ENCODE measurements at regions not wholly inside any gene's neighbourhood (a gene's known extent, or its start where the extent isn't known, plus 50 kb on each side); places are given as distances from the start of the nearest gene placed in this dataset.
"Not testable (repeated sequence)": the region's sequence is repeated elsewhere in the genome, so short reads cannot be mapped to it uniquely, and the experiment has no call there.

- no peak overlapping the region for H3K4me3 ChIP-seq (replicated peaks; ENCODE audit: low read depth, low read length)
- TF ChIP-seq CTCF (IDR thresholded peaks at IDR 0.05; ENCODE audit: insufficient read depth, low read length, poor library complexity, severe bottlenecking): no peak
- no peaks in the 10 kb centered on the region for H3K36me3 ChIP-seq (ENCODE audit: control insufficient read depth, insufficient read depth, low read length)
- DNase-seq (ENCODE audit: extremely low read depth, insufficient read length): no peak
- H3K27me3 ChIP-seq (replicated peaks; ENCODE audit: control insufficient read depth, insufficient read depth, low read length): no peaks in the 10 kb centered on the region
Observed at GRCh38 chr4:18109676-18110075, 88.1 kb upstream of the LCORL start.

GRCh38 chr4:18107848-18108528 is 86.4 kb upstream of the LCORL start:
- H3K27me3 ChIP-seq (replicated peaks; ENCODE audit: control insufficient read depth, insufficient read depth, low read length); DNase-seq (ENCODE audit: extremely low read depth, insufficient read length); H3K36me3 ChIP-seq (ENCODE audit: control insufficient read depth, insufficient read depth, low read length); H3K4me3 ChIP-seq (replicated peaks; ENCODE audit: low read depth, low read length): not testable (repeated sequence)

GRCh38 chr4:18106620-18107019 is 85.1 kb upstream of the LCORL start:
- no peak for DNase-seq (ENCODE audit: extremely low read depth, insufficient read length)
- H3K36me3 ChIP-seq (ENCODE audit: control insufficient read depth, insufficient read depth, low read length): no peaks in the 10 kb centered on the region
- TF ChIP-seq CTCF (IDR thresholded peaks at IDR 0.05; ENCODE audit: insufficient read depth, low read length, poor library complexity, severe bottlenecking): no peak
- H3K27me3 ChIP-seq (replicated peaks; ENCODE audit: control insufficient read depth, insufficient read depth, low read length): no peaks in the 10 kb centered on the region
- no peak overlapping the region for H3K4me3 ChIP-seq (replicated peaks; ENCODE audit: low read depth, low read length)

GRCh38 chr4:18105030-18106011 is 83.8 kb upstream of the LCORL start:
- Histone ChIP-seq H3K27me3 (replicated peaks; ENCODE audit: control insufficient read depth, insufficient read depth, low read length) (no peaks in the 10 kb centered on the region), H3K4me3 (replicated peaks; ENCODE audit: low read depth, low read length) (no peak overlapping the region), H3K36me3 (ENCODE audit: control insufficient read depth, insufficient read depth, low read length) (no peaks in the 10 kb centered on the region)
- TF ChIP-seq CTCF (IDR thresholded peaks at IDR 0.05; ENCODE audit: insufficient read depth, low read length, poor library complexity, severe bottlenecking): no peak
- peak; percentile 1 for DNase-seq (ENCODE audit: extremely low read depth, insufficient read length)

GRCh38 chr4:18103876-18104605 is 82.5 kb upstream of the LCORL start:
- DNase-seq (ENCODE audit: extremely low read depth, insufficient read length): no peak
- TF ChIP-seq CTCF (IDR thresholded peaks at IDR 0.05; ENCODE audit: insufficient read depth, low read length, poor library complexity, severe bottlenecking): no peak

More at GRCh38 chr4:18103876-18104605, 82.5 kb upstream of the LCORL start:
- Histone ChIP-seq H3K27me3 (replicated peaks; ENCODE audit: control insufficient read depth, insufficient read depth, low read length) (no peaks in the 10 kb centered on the region), H3K36me3 (ENCODE audit: control insufficient read depth, insufficient read depth, low read length) (no peaks in the 10 kb centered on the region), H3K4me3 (replicated peaks; ENCODE audit: low read depth, low read length) (no peak overlapping the region)

Measured in GM06990 (cell line).